ENCODE measurements at regions not wholly inside any gene's neighbourhood (a gene's known extent, or its start where the extent isn't known, plus 50 kb on each side); places are given as distances from the start of the nearest gene placed in this dataset.

DNA sequence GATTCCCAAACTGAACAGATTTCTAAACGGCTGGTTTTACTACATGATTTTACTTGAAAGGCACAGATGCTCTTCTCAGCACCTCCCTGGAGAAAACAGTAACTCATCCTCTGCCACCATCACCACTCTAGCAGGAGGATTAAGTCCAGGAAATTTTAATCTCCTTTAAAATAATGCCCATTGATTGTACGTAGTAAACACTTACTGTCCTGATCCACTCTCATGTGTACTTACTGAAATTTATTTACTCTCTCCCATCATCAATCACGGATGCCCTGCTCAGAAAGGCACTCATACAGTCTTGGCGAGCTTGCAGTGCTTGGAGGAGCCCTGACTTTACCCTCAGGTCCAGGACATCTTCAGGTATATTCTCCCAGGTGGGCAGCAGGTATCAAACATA is 239.8 kb upstream of the EGLN3 start:
- TF ChIP-seq POLR2AphosphoS5 (IDR thresholded peaks at IDR 0.05; ENCODE audit: low read depth, low read length) (no peak), POLR2A (IDR thresholded peaks at IDR 0.05; ENCODE audit: low read depth, low read length) (no peak), TAF1 (IDR thresholded peaks at IDR 0.05; ENCODE audit: borderline replicate concordance, low read depth, low read length) (no peak)

Data from GM12892 (cell line).